ENCODE measurements at regions not wholly inside any gene's neighbourhood (a gene's known extent, or its start where the extent isn't known, plus 50 kb on each side); places are given as distances from the start of the nearest gene placed in this dataset.

DNA sequence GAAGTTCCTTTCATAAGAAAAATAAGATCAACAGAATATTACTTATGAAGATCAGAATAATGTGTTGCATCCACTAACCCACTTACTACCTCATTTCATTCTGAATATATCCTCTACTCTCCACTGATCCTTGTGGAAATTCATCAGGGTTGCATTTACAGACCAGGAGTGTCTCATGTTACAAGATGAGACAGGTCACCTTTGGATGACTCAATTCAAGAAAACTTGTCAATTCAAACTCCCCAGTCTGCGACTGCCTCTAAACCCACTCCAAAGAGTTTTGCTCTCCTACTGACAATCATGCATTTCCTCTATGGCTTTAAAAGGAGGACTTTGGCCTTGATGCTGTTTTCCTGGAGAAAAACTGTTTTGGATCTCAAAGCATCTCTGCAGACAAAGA is 68.4 kb downstream of the ID4 start:
- FAIRE-seq (no peak), DNase-seq (ENCODE audit: low read depth, low spot score) (no peak)
- CTCF ChIA-PET, result no interaction called here
- dilution Hi-C loops (cut with MboI; ENCODE audit: extremely low pct_ligation_motif_present, low sequenced_read_pairs) (no loop called here), intact Hi-C loops (cut with micrococcal nuclease) (no loop called here)
- H3K27me3 ChIP-seq (ENCODE audit: control insufficient read depth in 2 of 2, insufficient read depth in 2 of 2, low read length in 2 of 2), result no peaks in the 10 kb centered on the region
- H4K20me1 ChIP-seq (replicated peaks; ENCODE audit: control insufficient read depth, extremely low read depth, insufficient read depth, low read length), result no peaks in the 10 kb centered on the region
- H3K4me3 ChIP-seq (replicated peaks in 1 of 3; ENCODE audit: insufficient read depth in 1 of 3, low read depth in 1 of 3, low read length in 3 of 3), result no peak overlapping the region
- H3K4me2 ChIP-seq (ENCODE audit: insufficient read depth, low read length), result no peak overlapping the region
- no peaks in the 10 kb centered on the region for H3K9me1 ChIP-seq (replicated peaks; ENCODE audit: control insufficient read depth, extremely low read depth, insufficient read depth, low read length)
- no peak overlapping the region for H3K27ac ChIP-seq (ENCODE audit: insufficient read depth, low read depth, low read length)
- H3K4me1 ChIP-seq (ENCODE audit: control insufficient read depth, extremely low read depth, insufficient read depth, low read length), result no peaks in the 10 kb centered on the region
- TF ChIP-seq, protein P1, sequence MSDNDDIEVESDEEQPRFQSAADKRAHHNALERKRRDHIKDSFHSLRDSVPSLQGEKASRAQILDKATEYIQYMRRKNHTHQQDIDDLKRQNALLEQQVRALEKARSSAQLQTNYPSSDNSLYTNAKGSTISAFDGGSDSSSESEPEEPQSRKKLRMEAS (IDR thresholded peaks at IDR 0.05; ENCODE audit: insufficient read depth, insufficient read length), result no peak
- TF ChIP-seq POLR2AphosphoS5 (IDR thresholded peaks at IDR 0.05; ENCODE audit: insufficient read depth, low read depth, low read length) (no peak), EZH2 (IDR thresholded peaks at IDR 0.05; ENCODE audit: borderline replicate concordance, low read depth, low read length, severe bottlenecking) (no peak), MYC (IDR thresholded peaks at IDR 0.05; ENCODE audit: low read depth, low read length) (no peak), POLR2A (IDR thresholded peaks at IDR 0.05; ENCODE audit: low read depth, low read length) (no peak), FOS (IDR thresholded peaks at IDR 0.05; ENCODE audit: borderline replicate concordance, insufficient read depth, low read length) (no peak)
- TF ChIP-seq, protein P2, sequence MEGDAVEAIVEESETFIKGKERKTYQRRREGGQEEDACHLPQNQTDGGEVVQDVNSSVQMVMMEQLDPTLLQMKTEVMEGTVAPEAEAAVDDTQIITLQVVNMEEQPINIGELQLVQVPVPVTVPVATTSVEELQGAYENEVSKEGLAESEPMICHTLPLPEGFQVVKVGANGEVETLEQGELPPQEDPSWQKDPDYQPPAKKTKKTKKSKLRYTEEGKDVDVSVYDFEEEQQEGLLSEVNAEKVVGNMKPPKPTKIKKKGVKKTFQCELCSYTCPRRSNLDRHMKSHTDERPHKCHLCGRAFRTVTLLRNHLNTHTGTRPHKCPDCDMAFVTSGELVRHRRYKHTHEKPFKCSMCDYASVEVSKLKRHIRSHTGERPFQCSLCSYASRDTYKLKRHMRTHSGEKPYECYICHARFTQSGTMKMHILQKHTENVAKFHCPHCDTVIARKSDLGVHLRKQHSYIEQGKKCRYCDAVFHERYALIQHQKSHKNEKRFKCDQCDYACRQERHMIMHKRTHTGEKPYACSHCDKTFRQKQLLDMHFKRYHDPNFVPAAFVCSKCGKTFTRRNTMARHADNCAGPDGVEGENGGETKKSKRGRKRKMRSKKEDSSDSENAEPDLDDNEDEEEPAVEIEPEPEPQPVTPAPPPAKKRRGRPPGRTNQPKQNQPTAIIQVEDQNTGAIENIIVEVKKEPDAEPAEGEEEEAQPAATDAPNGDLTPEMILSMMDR (IDR thresholded peaks at IDR 0.05; ENCODE audit: extremely low read depth in 1 of 2, insufficient read depth in 1 of 2, low read depth in 1 of 2, low read length in 2 of 2), result no peak
- H2AFZ ChIP-seq (ENCODE audit: low read depth, low read length), result no peak overlapping the region
- BruUV-seq (replicated peaks), result no TSS peak
- POLR2A ChIA-PET, result no interaction called here
- H3K9ac ChIP-seq (replicated peaks; ENCODE audit: extremely low read depth, insufficient read depth, low read length), result no peak overlapping the region
- H3K36me3 ChIP-seq (ENCODE audit: control insufficient read depth in 2 of 2, extremely low read depth in 1 of 2, insufficient read depth in 2 of 2, low read length in 2 of 2), result no peaks in the 10 kb centered on the region
- no peaks in the 10 kb centered on the region for H3K79me2 ChIP-seq (ENCODE audit: control insufficient read depth, insufficient read depth, low read length)
- H3K9me3 ChIP-seq (replicated peaks; ENCODE audit: control insufficient read depth, insufficient read depth, low read length), result peaks cover 4% of the 10 kb centered on the region

DNA sequence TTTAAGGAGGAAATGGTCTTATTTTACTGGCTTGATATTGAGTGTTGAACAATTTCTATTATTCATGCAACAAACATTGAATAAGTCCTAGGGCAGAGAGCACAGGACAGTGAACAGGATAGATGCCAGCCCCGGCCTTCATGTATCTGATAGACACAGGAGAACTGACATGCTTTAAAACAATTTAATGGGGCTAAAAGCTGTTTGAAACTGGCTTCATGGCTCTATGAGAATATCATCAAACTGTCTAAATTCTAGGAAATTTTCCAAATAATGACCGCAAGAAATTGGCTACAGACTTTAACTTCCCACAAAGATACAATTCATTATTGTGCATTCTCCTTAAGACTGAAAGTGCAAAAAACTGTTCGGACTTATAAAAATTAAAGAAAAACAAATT is 69.0 kb downstream of the ID4 start:
- Histone ChIP-seq H2AFZ (ENCODE audit: low read depth, low read length) (no peak overlapping the region), H3K79me2 (ENCODE audit: control insufficient read depth, insufficient read depth, low read length) (no peaks in the 10 kb centered on the region), H4K20me1 (replicated peaks; ENCODE audit: control insufficient read depth, extremely low read depth, insufficient read depth, low read length) (no peaks in the 10 kb centered on the region), H3K27ac (ENCODE audit: insufficient read depth, low read depth, low read length) (no peak overlapping the region), H3K27me3 (ENCODE audit: control insufficient read depth in 2 of 2, insufficient read depth in 2 of 2, low read length in 2 of 2) (no peaks in the 10 kb centered on the region), H3K4me1 (ENCODE audit: control insufficient read depth, extremely low read depth, insufficient read depth, low read length) (no peaks in the 10 kb centered on the region), H3K9ac (replicated peaks; ENCODE audit: extremely low read depth, insufficient read depth, low read length) (no peak overlapping the region), H3K4me3 (replicated peaks in 1 of 3; ENCODE audit: insufficient read depth in 1 of 3, low read depth in 1 of 3, low read length in 3 of 3) (no peak overlapping the region), H3K9me1 (replicated peaks; ENCODE audit: control insufficient read depth, extremely low read depth, insufficient read depth, low read length) (no peaks in the 10 kb centered on the region), H3K4me2 (ENCODE audit: insufficient read depth, low read length) (no peak overlapping the region), H3K9me3 (replicated peaks; ENCODE audit: control insufficient read depth, insufficient read depth, low read length) (peaks cover 4% of the 10 kb centered on the region), H3K36me3 (ENCODE audit: control insufficient read depth in 2 of 2, extremely low read depth in 1 of 2, insufficient read depth in 2 of 2, low read length in 2 of 2) (no peaks in the 10 kb centered on the region)
- DNase-seq (ENCODE audit: low read depth, low spot score) (no peak), FAIRE-seq (no peak)
- dilution Hi-C loops (cut with MboI; ENCODE audit: extremely low pct_ligation_motif_present, low sequenced_read_pairs) (no loop called here), intact Hi-C loops (cut with micrococcal nuclease) (no loop called here)
- no peak for TF ChIP-seq POLR2AphosphoS5 (IDR thresholded peaks at IDR 0.05; ENCODE audit: insufficient read depth, low read depth, low read length)
- no peak for TF ChIP-seq POLR2A (IDR thresholded peaks at IDR 0.05; ENCODE audit: low read depth, low read length)
- no peak for TF ChIP-seq GATA2 (IDR thresholded peaks at IDR 0.05; ENCODE audit: insufficient read depth, insufficient read length, low read depth, low read length)
- TF ChIP-seq MYC (IDR thresholded peaks at IDR 0.05; ENCODE audit: low read depth, low read length), result no peak
- TF ChIP-seq, protein P1 (IDR thresholded peaks at IDR 0.05; ENCODE audit: insufficient read depth, insufficient read length), result no peak
- no peak for TF ChIP-seq EZH2 (IDR thresholded peaks at IDR 0.05; ENCODE audit: borderline replicate concordance, low read depth, low read length, severe bottlenecking)
- no peak for TF ChIP-seq FOS (IDR thresholded peaks at IDR 0.05; ENCODE audit: borderline replicate concordance, insufficient read depth, low read length)
- no peak for TF ChIP-seq JUN (IDR thresholded peaks at IDR 0.05; ENCODE audit: borderline replicate concordance, insufficient read depth, insufficient read length, low read depth)
- POLR2A ChIA-PET, result no interaction called here
- BruUV-seq (replicated peaks), result no TSS peak
- CTCF ChIA-PET, result no interaction called here
